ENCODE measurements at regions not wholly inside any gene's neighbourhood (a gene's known extent, or its start where the extent isn't known, plus 50 kb on each side); places are given as distances from the start of the nearest gene placed in this dataset.

DNA sequence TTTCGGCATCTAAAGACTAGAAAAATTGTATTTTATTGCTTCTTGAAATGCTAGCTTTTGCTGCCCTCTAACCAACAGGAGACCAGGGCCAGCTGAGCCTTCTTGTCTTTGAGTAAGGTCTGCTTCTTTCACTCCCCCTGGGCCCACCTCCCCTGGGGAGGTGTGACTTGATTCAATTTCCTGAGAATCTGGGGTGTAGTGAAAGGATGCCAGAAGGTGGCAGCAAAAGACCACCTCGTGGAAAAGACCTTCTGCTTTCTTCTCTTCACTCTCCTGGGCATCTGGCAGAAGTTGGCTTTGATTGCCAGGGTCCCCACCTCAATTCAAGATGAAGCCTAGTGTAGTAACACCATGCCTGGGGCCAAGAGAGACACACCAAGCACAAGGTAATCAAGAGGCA lies 96.5 kb upstream of the MAOA start:
- TF ChIP-seq CTCF (conservative IDR thresholded peaks at IDR 0.05; ENCODE audit: low read depth, low read length): peak; percentile 66
- no peak overlapping the region for H3K4me3 ChIP-seq (ENCODE audit: low read depth, low read length)

GRCh38 chrX:43560247-43560946 lies 95.7 kb upstream of the MAOA start:
- TF ChIP-seq CTCF (conservative IDR thresholded peaks at IDR 0.05; ENCODE audit: low read depth, low read length): no peak
- no peak overlapping the region for H3K4me3 ChIP-seq (ENCODE audit: low read depth, low read length)
- DNase-seq (ENCODE audit: low read depth): no peak

More for the DNA sequence above, 96.5 kb upstream of the MAOA start:
- no peak for DNase-seq (ENCODE audit: low read depth)

GRCh38 chrX:43562372-43562771 lies 93.7 kb upstream of the MAOA start:
- TF ChIP-seq CTCF (conservative IDR thresholded peaks at IDR 0.05; ENCODE audit: low read depth, low read length): no peak
- H3K4me3 ChIP-seq (ENCODE audit: low read depth, low read length): no peak overlapping the region
- DNase-seq (ENCODE audit: low read depth): no peak

- peak; percentile 47 for TF ChIP-seq CTCF (conservative IDR thresholded peaks at IDR 0.05; ENCODE audit: low read depth, low read length)
- DNase-seq (ENCODE audit: low read depth): no peak
- H3K4me3 ChIP-seq (ENCODE audit: low read depth, low read length): no peak overlapping the region
Observed at GRCh38 chrX:43564953-43565352, 91.1 kb upstream of the MAOA start.

GRCh38 chrX:43566170-43566569 lies 89.9 kb upstream of the MAOA start:
- no peak for DNase-seq (ENCODE audit: low read depth)
- TF ChIP-seq CTCF (conservative IDR thresholded peaks at IDR 0.05; ENCODE audit: low read depth, low read length): no peak
- no peak overlapping the region for H3K4me3 ChIP-seq (ENCODE audit: low read depth, low read length)

DNA sequence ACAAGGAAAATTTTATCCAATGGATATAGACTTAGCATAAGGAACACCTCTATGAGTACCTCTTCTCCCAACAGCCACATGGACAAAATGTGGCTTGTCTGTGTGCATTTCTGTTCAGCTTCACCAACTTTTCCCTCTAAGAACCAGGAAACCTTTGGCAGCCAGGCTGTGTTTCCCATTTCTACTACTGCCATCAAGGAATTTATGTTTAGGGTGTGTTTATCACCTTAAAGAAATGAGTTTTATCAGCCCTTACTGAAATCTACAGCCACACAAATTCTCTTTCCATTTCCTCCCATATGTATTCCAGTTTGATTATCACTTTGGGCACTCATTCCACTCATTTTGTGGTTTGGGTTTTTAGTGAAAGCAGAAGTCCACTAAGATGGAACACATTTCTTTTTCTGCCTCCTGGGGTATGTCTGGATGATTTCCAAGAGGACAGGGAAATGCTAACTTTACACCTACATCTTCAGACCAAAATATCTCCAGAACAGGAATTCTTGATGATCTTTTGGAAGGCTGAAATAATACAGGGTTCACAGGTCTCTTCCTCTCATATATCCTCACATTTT lies 82.6 kb upstream of the MAOA start:
- no peak for TF ChIP-seq CTCF (conservative IDR thresholded peaks at IDR 0.05; ENCODE audit: low read depth, low read length)
- DNase-seq (ENCODE audit: low read depth): no peak
- no peak overlapping the region for H3K4me3 ChIP-seq (ENCODE audit: low read depth, low read length)

DNA sequence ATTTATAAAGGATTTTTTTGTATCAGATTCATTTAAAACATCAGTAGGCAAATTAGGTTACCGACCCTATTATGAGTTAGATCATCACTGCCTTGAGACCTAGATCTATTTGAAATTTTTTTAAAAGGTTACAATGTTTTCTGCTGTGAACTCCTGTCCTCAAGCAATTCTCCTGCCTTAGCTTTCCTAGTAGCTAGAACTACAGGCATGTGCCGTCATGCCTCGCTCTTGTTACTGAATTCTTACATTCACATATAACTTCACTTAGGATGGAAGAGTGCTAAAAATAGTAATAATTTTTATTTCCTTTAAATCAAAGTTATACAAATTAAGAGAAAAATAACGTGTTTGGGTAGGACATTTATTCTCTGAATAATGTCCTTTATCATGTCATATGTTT lies 75.5 kb upstream of the MAOA start:
- no peak overlapping the region for H3K4me3 ChIP-seq (ENCODE audit: low read depth, low read length)
- no peak for TF ChIP-seq CTCF (conservative IDR thresholded peaks at IDR 0.05; ENCODE audit: low read depth, low read length)
- DNase-seq (ENCODE audit: low read depth): no peak

All from epithelial cell of proximal tubule (primary cell).